ENCODE measurements at regions not wholly inside any gene's neighbourhood (a gene's known extent, or its start where the extent isn't known, plus 50 kb on each side); places are given as distances from the start of the nearest gene placed in this dataset.
"Not testable (repeated sequence)": the region's sequence is repeated elsewhere in the genome, so short reads cannot be mapped to it uniquely, and the experiment has no call there.

DNA sequence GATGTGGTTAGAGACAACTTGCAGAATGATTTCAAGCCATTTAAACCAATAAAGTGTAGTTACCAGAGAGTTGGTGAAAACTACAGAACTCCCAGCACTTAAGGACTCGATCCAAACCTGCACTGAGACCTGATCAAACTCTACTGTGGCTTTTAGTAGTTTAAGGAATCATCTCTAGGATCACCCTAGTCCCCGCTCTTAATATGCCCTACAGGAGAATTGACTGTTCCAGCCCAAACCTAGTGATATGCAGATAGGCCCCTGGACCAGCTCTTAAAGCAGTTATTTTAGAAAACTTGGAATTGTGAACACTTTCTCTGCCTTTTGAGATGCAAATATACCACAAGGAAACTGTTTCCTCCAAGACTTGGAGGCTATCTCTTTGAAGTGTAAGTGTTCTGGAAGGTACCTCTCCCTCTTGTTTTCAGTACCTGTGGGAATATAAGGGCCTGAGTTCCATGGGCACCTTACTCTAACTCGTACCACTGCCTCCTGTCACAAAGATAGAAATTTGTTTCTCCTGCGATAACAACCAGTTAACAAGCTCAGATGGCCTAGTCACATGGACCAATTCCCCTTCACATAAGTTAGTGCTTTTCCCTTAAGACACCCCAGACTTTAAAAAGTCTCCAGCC is 1367.2 kb upstream of the SLC39A10 start:
- Histone ChIP-seq H3K27me3 (replicated peaks) (no peaks in the 10 kb centered on the region), H3K36me3 (no peaks in the 10 kb centered on the region), H3K4me1 (replicated peaks) (no peaks in the 10 kb centered on the region), H3K9me3 (replicated peaks) (no peaks in the 10 kb centered on the region), H3K4me3 (no peak overlapping the region), H3K27ac (no peak overlapping the region)
- DNase-seq (ENCODE audit: low read depth in 1 of 2, low spot score in 2 of 2): no peak

DNA sequence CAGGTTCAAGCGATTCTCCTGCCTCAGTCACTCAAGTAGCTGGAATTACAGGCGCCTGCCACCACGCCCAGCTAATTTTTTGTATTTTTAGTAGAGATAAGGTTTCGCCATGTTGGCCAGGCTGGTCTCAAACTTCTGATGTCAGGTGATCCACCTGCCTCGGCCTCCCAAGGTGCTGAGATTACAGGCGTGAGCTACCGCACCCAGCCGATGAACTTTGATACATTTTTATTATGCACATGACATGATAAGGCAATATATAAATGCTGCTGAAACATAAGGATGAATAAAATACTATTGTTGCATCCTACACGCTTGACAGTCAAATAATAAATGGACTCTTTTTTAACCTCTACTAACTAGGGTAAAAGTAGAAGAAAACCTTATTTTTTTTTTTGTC is 1380.4 kb upstream of the SLC39A10 start:
- H3K27me3 ChIP-seq (replicated peaks); H3K36me3 ChIP-seq; DNase-seq (ENCODE audit: low read depth in 1 of 2, low spot score in 2 of 2); H3K4me3 ChIP-seq; H3K4me1 ChIP-seq (replicated peaks); H3K27ac ChIP-seq; H3K9me3 ChIP-seq (replicated peaks): not testable (repeated sequence)

DNA sequence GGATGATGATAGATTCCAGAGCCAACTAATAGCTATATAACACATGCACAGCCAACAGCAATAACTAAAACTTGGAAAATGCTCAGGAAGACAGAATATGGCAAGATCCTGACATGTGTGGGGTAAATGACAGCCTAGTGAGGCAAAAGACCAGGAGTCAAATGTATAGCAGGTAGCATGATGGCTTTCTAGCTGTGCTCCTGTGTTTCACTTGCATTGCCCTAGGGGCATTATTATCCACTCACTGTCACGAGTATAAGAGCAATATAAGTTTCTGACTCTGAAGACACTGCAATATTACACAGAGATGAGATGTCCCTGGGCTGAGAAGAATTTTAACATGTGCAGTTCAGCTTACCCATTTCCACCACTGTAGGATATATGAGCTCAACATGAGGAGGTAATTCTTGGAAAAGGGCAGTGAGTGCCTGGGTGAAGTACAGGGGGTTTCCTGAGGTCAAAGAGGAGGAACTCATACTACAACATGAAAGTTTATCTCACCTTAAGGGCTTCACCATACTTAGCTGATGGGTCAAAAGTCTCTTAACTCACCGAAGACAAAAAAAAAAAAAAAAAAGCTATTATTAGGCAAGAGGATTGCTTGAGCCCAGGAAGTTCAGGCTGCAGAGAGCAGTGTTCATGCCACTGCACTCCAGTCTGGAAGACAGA is 1385.6 kb upstream of the SLC39A10 start:
- no peaks in the 10 kb centered on the region for H3K4me1 ChIP-seq (replicated peaks)
- DNase-seq (ENCODE audit: low read depth in 1 of 2, low spot score in 2 of 2): no peak
- H3K27ac ChIP-seq: no peak overlapping the region
- H3K36me3 ChIP-seq: no peaks in the 10 kb centered on the region
- H3K9me3 ChIP-seq (replicated peaks): no peaks in the 10 kb centered on the region; the same call in 1 of the 2 replicates
- no peak overlapping the region for H3K4me3 ChIP-seq
- H3K27me3 ChIP-seq (replicated peaks): no peaks in the 10 kb centered on the region

DNA sequence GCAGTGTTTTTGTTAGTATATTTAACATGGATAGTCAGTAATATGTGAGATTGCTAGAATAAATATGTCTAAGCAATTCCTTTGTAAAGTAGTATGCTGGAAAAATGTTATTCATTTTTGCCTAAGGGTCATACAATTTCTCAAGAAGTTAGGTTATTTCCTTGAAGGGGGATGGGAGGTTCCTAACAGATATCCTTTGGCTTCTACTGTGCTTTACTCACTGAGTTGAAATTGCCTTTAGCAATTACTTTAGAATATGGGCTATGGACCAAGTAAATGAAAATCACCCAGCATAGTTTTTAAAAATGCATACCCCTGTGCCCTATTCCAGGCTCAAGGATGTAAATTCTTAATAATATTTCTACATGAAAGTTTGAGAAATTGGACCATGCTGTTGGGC is 1386.4 kb upstream of the SLC39A10 start:
- H3K4me1 ChIP-seq (replicated peaks): no peaks in the 10 kb centered on the region
- DNase-seq (ENCODE audit: low read depth in 1 of 2, low spot score in 2 of 2): no peak
- H3K27ac ChIP-seq: no peak overlapping the region
- no peak overlapping the region for H3K4me3 ChIP-seq
- H3K9me3 ChIP-seq (replicated peaks): no peaks in the 10 kb centered on the region; the same call in 1 of the 2 replicates
- H3K27me3 ChIP-seq (replicated peaks): no peaks in the 10 kb centered on the region
- H3K36me3 ChIP-seq: no peaks in the 10 kb centered on the region

DNA sequence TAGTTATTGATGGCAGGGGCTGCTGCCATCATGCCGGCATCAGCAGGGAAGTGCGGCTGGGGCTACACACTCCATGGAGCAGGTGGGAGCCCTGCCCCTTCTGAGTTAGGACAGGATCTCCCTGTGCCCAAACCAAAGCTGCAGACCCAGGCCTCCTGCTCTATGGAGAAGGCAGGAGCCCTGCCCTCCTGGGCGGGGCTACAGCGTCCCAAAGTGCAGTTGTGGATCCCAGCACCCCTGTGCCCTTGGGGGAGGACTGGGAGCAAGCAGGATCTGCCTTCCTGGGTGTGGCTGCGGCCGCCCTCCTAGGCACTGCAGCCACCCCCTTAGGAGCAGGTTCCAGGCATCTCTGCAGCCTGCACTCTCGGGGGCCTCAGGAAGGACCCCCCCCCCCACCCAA is 1392.4 kb upstream of the SLC39A10 start:
- Histone ChIP-seq H3K9me3 (replicated peaks) (peaks cover 5% of the 10 kb centered on the region; the same call in 1 of the 2 replicates), H3K27ac (no peak overlapping the region), H3K36me3 (no peaks in the 10 kb centered on the region), H3K4me3 (no peak overlapping the region), H3K4me1 (replicated peaks) (no peaks in the 10 kb centered on the region), H3K27me3 (replicated peaks) (no peaks in the 10 kb centered on the region)
- no peak for DNase-seq (ENCODE audit: low read depth in 1 of 2, low spot score in 2 of 2)

DNA sequence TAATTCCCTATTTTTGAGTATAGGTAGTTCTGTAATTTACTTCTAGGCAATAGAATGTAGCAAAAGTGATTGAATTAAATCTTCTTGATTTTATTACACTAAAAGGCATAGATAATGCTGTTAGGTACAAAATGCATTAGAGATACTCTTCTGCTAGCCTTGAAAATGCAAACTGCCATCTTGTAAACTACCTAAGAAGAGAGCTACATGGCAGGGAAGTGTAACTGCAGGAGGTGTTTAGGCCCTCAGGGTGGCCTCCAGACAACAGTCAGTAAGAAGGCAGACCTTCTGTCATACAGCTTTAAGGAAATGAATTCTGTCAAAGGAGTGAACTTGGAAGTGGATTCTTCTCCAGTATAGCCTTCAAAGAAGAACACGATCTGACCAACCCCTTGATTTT is 1396.8 kb upstream of the SLC39A10 start:
- 0 out of 2 replicates have a peak, but pooled peaks cover 5% of the 10 kb centered on the region for H3K9me3 ChIP-seq (replicated peaks)
- no peaks in the 10 kb centered on the region for H3K36me3 ChIP-seq
- no peaks in the 10 kb centered on the region for H3K27me3 ChIP-seq (replicated peaks)
- no peaks in the 10 kb centered on the region for H3K4me1 ChIP-seq (replicated peaks)
- no peak overlapping the region for H3K27ac ChIP-seq
- H3K4me3 ChIP-seq: no peak overlapping the region
- no peak for DNase-seq (ENCODE audit: low read depth in 1 of 2, low spot score in 2 of 2)

DNA sequence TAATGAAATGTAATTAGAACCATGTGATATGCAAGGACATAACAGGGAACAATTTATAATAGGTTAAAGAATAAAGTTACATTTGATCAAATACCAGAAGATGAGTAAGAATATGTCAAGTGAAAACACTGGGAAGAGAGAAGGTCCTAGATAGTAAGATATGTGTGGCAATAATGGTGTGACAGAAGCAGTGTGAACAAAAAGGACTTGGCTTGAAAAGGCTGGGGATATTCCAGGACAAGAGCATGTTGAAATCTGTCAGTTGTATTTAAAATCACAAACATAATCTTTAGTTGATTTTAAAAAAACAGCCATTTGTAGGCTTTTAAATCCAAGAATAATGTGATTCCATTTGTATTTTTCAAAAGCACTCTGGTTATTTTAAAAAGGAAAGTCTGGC is 1399.9 kb upstream of the SLC39A10 start:
- no peak for DNase-seq (ENCODE audit: low read depth in 1 of 2, low spot score in 2 of 2)
- Histone ChIP-seq H3K4me1 (replicated peaks) (no peaks in the 10 kb centered on the region), H3K27ac (no peak overlapping the region), H3K36me3 (no peaks in the 10 kb centered on the region), H3K27me3 (replicated peaks) (no peaks in the 10 kb centered on the region), H3K4me3 (no peak overlapping the region), H3K9me3 (replicated peaks) (0 out of 2 replicates have a peak, but pooled peaks cover 2% of the 10 kb centered on the region)

DNA sequence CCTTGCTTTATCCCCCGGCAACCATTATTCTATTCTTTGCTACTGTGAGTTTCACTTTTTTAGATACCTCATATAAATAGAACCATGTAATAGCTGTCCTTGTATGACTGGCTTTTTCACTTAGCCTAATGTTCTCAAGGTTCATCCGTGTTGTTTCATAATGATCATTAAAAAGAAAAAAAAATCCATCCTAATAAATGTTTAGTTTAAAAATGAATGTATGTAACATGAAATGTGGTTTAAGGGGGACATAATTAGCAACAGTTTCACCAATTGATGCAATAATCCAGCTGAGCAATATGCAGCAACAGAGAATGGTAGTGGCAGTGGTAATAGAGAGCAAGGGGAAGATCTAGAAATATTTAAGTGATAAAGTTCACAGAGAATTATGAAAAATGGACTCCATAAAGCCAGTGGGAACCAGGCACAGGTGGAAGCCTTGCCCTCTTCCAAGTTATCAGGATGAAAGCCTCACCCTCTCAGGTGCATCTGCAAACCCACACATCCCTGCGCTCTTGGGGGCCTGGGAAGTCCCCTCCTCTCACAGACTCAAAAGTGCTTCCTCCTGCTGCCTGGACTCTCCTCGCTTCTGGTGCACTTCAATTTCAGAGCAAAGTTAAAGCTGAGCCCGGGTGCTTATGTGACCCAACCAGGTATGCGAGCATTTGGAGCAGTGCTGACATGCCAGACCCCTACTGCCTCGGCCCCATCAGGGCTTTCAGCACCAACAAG is 1403.3 kb upstream of the SLC39A10 start:
- H3K36me3 ChIP-seq: no peaks in the 10 kb centered on the region
- no peak for DNase-seq (ENCODE audit: low read depth in 1 of 2, low spot score in 2 of 2)
- H3K9me3 ChIP-seq (replicated peaks): no peaks in the 10 kb centered on the region
- H3K4me3 ChIP-seq: no peak overlapping the region
- H3K27me3 ChIP-seq (replicated peaks): no peaks in the 10 kb centered on the region
- H3K4me1 ChIP-seq (replicated peaks): no peaks in the 10 kb centered on the region
- no peak overlapping the region for H3K27ac ChIP-seq

DNA sequence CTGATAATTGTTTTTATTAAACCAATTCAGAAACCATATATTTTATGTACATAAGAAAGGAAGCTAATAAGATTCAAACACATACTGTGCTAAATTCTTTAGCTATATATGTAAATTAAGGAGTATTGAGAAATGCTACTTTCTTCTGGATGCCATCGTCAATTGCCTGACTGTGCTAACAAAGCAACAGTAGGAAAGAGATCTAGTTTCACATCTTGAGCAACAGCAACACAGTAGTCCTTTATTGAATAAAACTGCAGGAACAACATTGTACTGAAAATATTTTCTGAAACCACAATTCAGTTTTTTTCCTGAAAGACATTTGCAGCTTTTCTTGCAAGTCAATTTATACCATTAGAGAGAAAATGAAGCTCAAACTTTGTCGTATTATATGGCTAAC is 1404.9 kb upstream of the SLC39A10 start:
- Histone ChIP-seq H3K36me3 (no peaks in the 10 kb centered on the region), H3K9me3 (replicated peaks) (no peaks in the 10 kb centered on the region), H3K4me3 (no peak overlapping the region), H3K4me1 (replicated peaks) (no peaks in the 10 kb centered on the region), H3K27me3 (replicated peaks) (no peaks in the 10 kb centered on the region), H3K27ac (no peak overlapping the region)
- no peak for DNase-seq (ENCODE audit: low read depth in 1 of 2, low spot score in 2 of 2)

DNA sequence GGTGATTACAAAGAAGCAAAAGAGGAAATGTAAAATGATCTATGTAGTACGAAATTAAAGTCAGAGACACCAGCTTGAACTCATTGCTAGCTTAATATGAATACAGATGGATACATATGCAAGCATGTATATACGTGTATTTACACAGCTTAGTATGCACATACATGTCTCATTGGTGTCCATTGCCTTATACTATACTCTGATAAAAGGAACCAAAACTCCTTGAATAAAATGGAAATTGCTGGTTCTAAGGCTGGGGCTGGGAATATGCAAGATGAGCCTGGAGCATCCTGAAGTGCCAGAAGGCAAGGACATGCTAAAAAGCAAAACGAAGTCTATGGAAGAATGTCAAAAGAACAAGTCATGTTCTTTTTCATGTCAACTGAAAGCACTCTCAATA is 1424.4 kb upstream of the SLC39A10 start:
- no peak overlapping the region for H3K4me3 ChIP-seq
- no peaks in the 10 kb centered on the region for H3K36me3 ChIP-seq
- no peak for DNase-seq (ENCODE audit: low read depth in 1 of 2, low spot score in 2 of 2)
- no peaks in the 10 kb centered on the region for H3K27me3 ChIP-seq (replicated peaks)
- H3K27ac ChIP-seq: no peak overlapping the region
- H3K4me1 ChIP-seq (replicated peaks): no peaks in the 10 kb centered on the region
- H3K9me3 ChIP-seq (replicated peaks): no peaks in the 10 kb centered on the region

DNA sequence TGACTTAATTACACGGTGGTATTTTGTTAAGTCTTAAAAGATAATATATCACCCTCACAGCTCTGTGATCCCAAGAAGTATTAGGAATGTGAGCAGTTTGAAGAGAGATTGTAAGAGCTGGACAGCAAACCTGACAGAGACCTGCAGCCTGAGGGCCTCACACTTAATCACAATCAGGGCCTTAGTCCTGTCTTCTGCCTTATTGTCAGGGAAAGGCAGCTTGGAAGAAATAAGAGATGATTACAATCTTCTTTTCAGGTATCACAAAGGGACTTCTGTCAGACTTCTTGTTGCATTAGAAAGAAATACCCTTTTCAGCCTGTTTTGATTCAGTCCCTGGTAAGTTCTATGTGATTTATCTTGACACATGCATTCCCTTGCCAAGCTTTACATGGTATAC is 1433.8 kb upstream of the SLC39A10 start:
- Histone ChIP-seq H3K9me3 (replicated peaks) (0 out of 2 replicates have a peak, but pooled peaks cover 3% of the 10 kb centered on the region), H3K27me3 (replicated peaks) (no peaks in the 10 kb centered on the region), H3K4me3 (no peak overlapping the region), H3K4me1 (replicated peaks) (no peaks in the 10 kb centered on the region), H3K27ac (no peak overlapping the region), H3K36me3 (no peaks in the 10 kb centered on the region)
- DNase-seq (ENCODE audit: low read depth in 1 of 2, low spot score in 2 of 2): no peak

DNA sequence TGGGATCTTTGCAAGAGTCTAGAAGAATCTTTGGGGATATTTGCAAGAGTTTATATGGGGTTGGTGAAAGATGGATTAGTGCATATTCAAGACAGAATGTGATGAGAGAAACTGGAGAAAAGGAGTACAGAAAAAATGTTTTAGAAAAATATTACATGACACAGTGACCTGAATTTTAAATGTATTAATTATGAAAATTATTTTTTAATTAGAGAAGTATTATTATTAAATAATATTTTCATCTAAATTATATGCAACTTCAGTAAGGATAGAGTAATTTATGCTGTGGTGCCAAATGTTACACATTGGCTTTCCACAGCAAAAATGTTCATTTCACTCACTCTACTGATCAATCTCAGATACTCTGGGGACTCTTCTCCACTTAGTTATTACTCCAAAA is 1442.8 kb upstream of the SLC39A10 start:
- Histone ChIP-seq H3K27ac (no peak overlapping the region), H3K4me1 (replicated peaks) (no peaks in the 10 kb centered on the region), H3K27me3 (replicated peaks) (no peaks in the 10 kb centered on the region), H3K9me3 (replicated peaks) (0 out of 2 replicates have a peak, but pooled peaks cover 3% of the 10 kb centered on the region), H3K4me3 (no peak overlapping the region), H3K36me3 (no peaks in the 10 kb centered on the region)
- no peak for DNase-seq (ENCODE audit: low read depth in 1 of 2, low spot score in 2 of 2)

DNA sequence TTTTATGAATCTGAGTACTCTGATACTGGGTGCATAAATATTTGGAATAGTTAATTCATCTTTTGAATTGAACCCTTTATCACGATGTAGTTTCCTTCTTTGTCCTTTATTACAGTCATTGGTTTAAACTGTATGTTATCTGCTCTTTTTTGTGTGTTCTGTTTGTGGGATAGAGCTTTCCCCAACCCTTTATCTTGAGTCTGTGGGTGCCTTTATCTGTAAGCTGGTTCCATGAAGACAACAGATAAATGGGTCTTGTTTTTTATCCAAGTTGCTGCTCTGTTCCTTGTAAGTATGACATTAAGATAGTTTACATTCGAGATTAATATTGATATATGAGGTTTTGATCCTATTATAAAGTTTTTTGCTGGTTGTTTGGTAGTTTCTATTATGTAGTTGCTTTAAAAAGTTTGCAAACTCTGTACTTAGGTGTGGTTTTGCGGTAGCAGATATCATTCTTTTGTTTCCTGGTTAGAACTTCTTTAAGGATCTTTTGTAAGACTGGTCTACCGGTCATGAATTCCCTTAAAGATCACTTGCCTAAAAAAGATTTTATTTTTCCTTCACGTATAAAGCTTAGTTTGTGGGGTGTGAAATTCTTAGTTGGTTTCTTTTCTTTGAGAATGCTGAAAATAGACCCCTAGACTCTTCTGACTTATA is 1451.3 kb upstream of the SLC39A10 start:
- H3K9me3 ChIP-seq (replicated peaks): peaks cover 2% of the 10 kb centered on the region; the same call in 1 of the 2 replicates

DNA sequence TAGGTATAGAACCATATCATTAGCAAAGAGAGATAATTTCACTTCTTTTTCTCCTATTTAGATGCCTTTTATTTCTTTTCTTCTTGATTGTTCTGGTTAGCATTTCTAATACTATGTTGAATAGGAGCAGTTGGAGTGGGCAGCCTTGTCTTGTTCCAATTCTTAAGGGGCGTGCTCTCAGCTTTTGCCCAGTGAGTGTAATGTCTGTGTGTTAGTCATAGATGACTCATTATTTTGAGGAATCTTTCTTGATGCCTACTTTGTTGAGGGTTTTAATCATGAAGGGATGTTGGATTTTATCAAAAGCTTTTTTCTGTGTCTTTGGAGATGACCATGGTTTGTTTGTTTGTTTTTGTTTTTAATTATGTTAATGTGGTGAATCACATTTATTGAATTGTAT is 1453.1 kb upstream of the SLC39A10 start:
- H3K9me3 ChIP-seq (replicated peaks): peaks cover 2% of the 10 kb centered on the region
- no peaks in the 10 kb centered on the region for H3K4me1 ChIP-seq (replicated peaks)
- DNase-seq (ENCODE audit: low read depth in 1 of 2, low spot score in 2 of 2): no peak
- no peak overlapping the region for H3K27ac ChIP-seq
- no peaks in the 10 kb centered on the region for H3K36me3 ChIP-seq
- H3K27me3 ChIP-seq (replicated peaks): no peaks in the 10 kb centered on the region
- H3K4me3 ChIP-seq: no peak overlapping the region

More for the DNA sequence above, 1451.3 kb upstream of the SLC39A10 start:
- no peak overlapping the region for H3K4me3 ChIP-seq
- no peaks in the 10 kb centered on the region for H3K27me3 ChIP-seq (replicated peaks)
- H3K4me1 ChIP-seq (replicated peaks): no peaks in the 10 kb centered on the region
- no peak overlapping the region for H3K27ac ChIP-seq
- DNase-seq (ENCODE audit: low read depth in 1 of 2, low spot score in 2 of 2): no peak
- H3K36me3 ChIP-seq: no peaks in the 10 kb centered on the region

Data from SJSA1 (cell line).